WTC11 (cell line): ENCODE measurements at regions not wholly inside any gene's neighbourhood (a gene's known extent, or its start where the extent isn't known, plus 50 kb on each side); places are given as distances from the start of the nearest gene placed in this dataset.

ENCODE experiments used
- ATAC-seq: fragments of 200-7000 bp; cut with Tn5 transposase; 2 replicates; pipeline ENCODE4 v1.10.0; 2021; ENCODE audit warnings: mild to moderate bottlenecking, moderate library complexity
- CTCF ChIA-PET: fragments of 300-600 bp; sonication (Branson Sonifier 250); formaldehyde crosslinking; loops from one replicate; lab custom pipeline; 2021; ENCODE audit warnings: antibody characterized with exemption; lab: Charles Lee
- POLR2A ChIA-PET: fragments of 350-600 bp; sonication (Branson Sonifier 250); formaldehyde crosslinking; loops from one replicate; lab custom pipeline; 2021; ENCODE audit warnings: antibody characterized with exemption; lab: Charles Lee
- DNase-seq: peaks from one replicate; pipeline ENCODE4 v3.0.0; 2021; ENCODE audit warnings: low spot score
- H3K27ac Mint-ChIP-seq: 2 replicates; pipeline ENCODE4 v1.8.0; 2021; ENCODE audit warnings: mixed read lengths
- H3K27me3 Mint-ChIP-seq: 2 replicates; pipeline ENCODE4 v1.8.0; 2021; ENCODE audit warnings: low read depth, mild to moderate bottlenecking, moderate library complexity, mixed read lengths
- H3K36me3 Mint-ChIP-seq: 2 replicates; pipeline ENCODE4 v1.8.0; 2021; ENCODE audit warnings: mixed read lengths
- H3K4me1 Mint-ChIP-seq: 2 replicates; pipeline ENCODE4 v1.8.0; 2022; ENCODE audit warnings: mixed read lengths
- H3K4me3 Mint-ChIP-seq: 2 replicates; pipeline ENCODE4 v1.8.0; 2021; ENCODE audit warnings: mild to moderate bottlenecking, moderate library complexity, mixed read lengths
- H3K9me3 Mint-ChIP-seq: 2 replicates; pipeline ENCODE4 v1.8.0; 2021; ENCODE audit warnings: mixed read lengths
- ATF1 ChIP-seq: sonication (generic); formaldehyde crosslinking; IDR thresholded peaks from 2 replicates; pipeline ENCODE4 v1.8.1; 2023; ENCODE audit warnings: mild to moderate bottlenecking, moderate library complexity, missing genetic modification reagents
- CBFB ChIP-seq: sonication (generic); formaldehyde crosslinking; IDR thresholded peaks from 2 replicates; pipeline ENCODE4 v1.8.1; 2022; ENCODE audit warnings: mild to moderate bottlenecking, low read depth, missing genetic modification reagents
- CTCF ChIP-seq: fragments of 200-600 bp; IDR thresholded peaks from 2 replicates; pipeline ENCODE4 v1.8.0; 2022; ENCODE audit warnings: antibody characterized with exemption
- E2F1 ChIP-seq: sonication (generic); formaldehyde crosslinking; IDR thresholded peaks from 2 replicates; pipeline ENCODE4 v1.8.0; 2022; ENCODE audit warnings: mild to moderate bottlenecking, missing genetic modification reagents
- ELF4 ChIP-seq: sonication (generic); formaldehyde crosslinking; IDR thresholded peaks from 2 replicates; pipeline ENCODE4 v1.8.1; 2022; ENCODE audit warnings: low read depth, mild to moderate bottlenecking, moderate library complexity, missing genetic modification reagents
- FOXP1 ChIP-seq: sonication (generic); formaldehyde crosslinking; IDR thresholded peaks from 2 replicates; pipeline ENCODE4 v1.8.0; 2022; ENCODE audit warnings: missing genetic modification reagents, mild to moderate bottlenecking, moderate library complexity, borderline replicate concordance
- HMGA2 ChIP-seq: fragments of 250-450 bp; sonication (Bioruptor Pico); IDR thresholded peaks from 2 replicates; pipeline ENCODE4 v1.4.0; 2021; ENCODE audit warnings: mild to moderate bottlenecking, moderate library complexity
- JAZF1 ChIP-seq: fragments of 250-450 bp; sonication (Bioruptor Pico); IDR thresholded peaks from 2 replicates; pipeline ENCODE4 v1.9.0; 2021; ENCODE audit warnings: moderate library complexity, mild to moderate bottlenecking, inconsistent platforms
- NFATC4 ChIP-seq: fragments of 250-450 bp; sonication (Bioruptor Pico); IDR thresholded peaks from 2 replicates; pipeline ENCODE4 v1.9.0; 2021; ENCODE audit warnings: mild to moderate bottlenecking
- NFYB ChIP-seq: sonication (generic); formaldehyde crosslinking; conservative IDR thresholded peaks from 2 replicates; pipeline ENCODE4 v1.8.0; 2022; ENCODE audit warnings: low read depth, missing genetic modification reagents
- RELA ChIP-seq: sonication (generic); formaldehyde crosslinking; IDR thresholded peaks from 2 replicates; pipeline ENCODE4 v1.8.1; 2022; ENCODE audit warnings: missing genetic modification reagents, mild to moderate bottlenecking, borderline replicate concordance
- SMAD4 ChIP-seq: sonication (generic); formaldehyde crosslinking; IDR thresholded peaks from 2 replicates; pipeline ENCODE4 v1.8.0; 2022; ENCODE audit warnings: mild to moderate bottlenecking, missing genetic modification reagents
- ZNF232 ChIP-seq: sonication (generic); formaldehyde crosslinking; IDR thresholded peaks from 2 replicates; pipeline ENCODE4 v1.8.0; 2022; ENCODE audit warnings: mild to moderate bottlenecking, missing genetic modification reagents
- TF ChIP-seq, protein P1 (sequence below): fragments of 250-450 bp; sonication (Bioruptor Pico); IDR thresholded peaks from 2 replicates; pipeline ENCODE4 v1.9.0; 2021; ENCODE audit warnings: moderate library complexity, mild to moderate bottlenecking, inconsistent platforms, borderline replicate concordance
- TF ChIP-seq, protein P2 (sequence below): sonication (generic); formaldehyde crosslinking; IDR thresholded peaks from 2 replicates; pipeline ENCODE4 v1.8.1; 2022; ENCODE audit warnings: mild to moderate bottlenecking, moderate library complexity, missing genetic modification reagents
- TF ChIP-seq, protein P3 (sequence below): sonication (generic); formaldehyde crosslinking; IDR thresholded peaks from 2 replicates; pipeline ENCODE4 v1.8.1; 2023; ENCODE audit warnings: mild to moderate bottlenecking, missing genetic modification reagents
- TF ChIP-seq, protein P4 (sequence below): sonication (generic); formaldehyde crosslinking; IDR thresholded peaks from 2 replicates; pipeline ENCODE4 v1.8.0; 2023; ENCODE audit warnings: mild to moderate bottlenecking, missing genetic modification reagents
- TF ChIP-seq, protein P5 (sequence below): sonication (generic); formaldehyde crosslinking; conservative IDR thresholded peaks from 2 replicates; pipeline ENCODE4 v1.8.1; 2022; ENCODE audit warnings: mild to moderate bottlenecking, missing genetic modification reagents
- TF ChIP-seq, protein P6 (sequence below): sonication (generic); formaldehyde crosslinking; IDR thresholded peaks from 2 replicates; pipeline ENCODE4 v1.8.0; 2023; ENCODE audit warnings: missing genetic modification reagents
- TF ChIP-seq, protein P7 (sequence below): fragments of 250-450 bp; sonication (Bioruptor Pico); IDR thresholded peaks from 2 replicates; pipeline ENCODE4 v1.9.0; 2021; ENCODE audit warnings: mild to moderate bottlenecking, borderline replicate concordance

GRCh38 chr10:78785066-78785465 is 283.7 kb upstream of the ZMIZ1 start:
- TF ChIP-seq CTCF (no peak), NFYB (CRISPR knock-in tag) (no peak), E2F1 (CRISPR knock-in tag) (no peak), JAZF1 (CRISPR knock-in tag) (no peak), ELF4 (CRISPR knock-in tag) (no peak), CBFB (CRISPR knock-in tag) (no peak), ZNF232 (CRISPR knock-in tag) (no peak), HMGA2 (CRISPR knock-in tag) (no peak), SMAD4 (CRISPR knock-in tag) (no peak), ATF1 (CRISPR knock-in tag) (no peak)
- TF ChIP-seq, protein P1, sequence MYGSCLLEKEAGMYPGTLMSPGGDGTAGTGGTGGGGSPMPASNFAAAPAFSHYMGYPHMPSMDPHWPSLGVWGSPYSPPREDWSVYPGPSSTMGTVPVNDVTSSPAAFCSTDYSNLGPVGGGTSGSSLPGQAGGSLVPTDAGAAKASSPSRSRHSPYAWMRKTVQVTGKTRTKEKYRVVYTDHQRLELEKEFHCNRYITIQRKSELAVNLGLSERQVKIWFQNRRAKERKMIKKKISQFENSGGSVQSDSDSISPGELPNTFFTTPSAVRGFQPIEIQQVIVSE (CRISPR knock-in tag): no peak
- TF ChIP-seq, protein P2, sequence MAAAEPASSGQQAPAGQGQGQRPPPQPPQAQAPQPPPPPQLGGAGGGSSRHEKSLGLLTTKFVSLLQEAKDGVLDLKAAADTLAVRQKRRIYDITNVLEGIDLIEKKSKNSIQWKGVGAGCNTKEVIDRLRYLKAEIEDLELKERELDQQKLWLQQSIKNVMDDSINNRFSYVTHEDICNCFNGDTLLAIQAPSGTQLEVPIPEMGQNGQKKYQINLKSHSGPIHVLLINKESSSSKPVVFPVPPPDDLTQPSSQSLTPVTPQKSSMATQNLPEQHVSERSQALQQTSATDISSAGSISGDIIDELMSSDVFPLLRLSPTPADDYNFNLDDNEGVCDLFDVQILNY: no peak
- TF ChIP-seq, protein P3, sequence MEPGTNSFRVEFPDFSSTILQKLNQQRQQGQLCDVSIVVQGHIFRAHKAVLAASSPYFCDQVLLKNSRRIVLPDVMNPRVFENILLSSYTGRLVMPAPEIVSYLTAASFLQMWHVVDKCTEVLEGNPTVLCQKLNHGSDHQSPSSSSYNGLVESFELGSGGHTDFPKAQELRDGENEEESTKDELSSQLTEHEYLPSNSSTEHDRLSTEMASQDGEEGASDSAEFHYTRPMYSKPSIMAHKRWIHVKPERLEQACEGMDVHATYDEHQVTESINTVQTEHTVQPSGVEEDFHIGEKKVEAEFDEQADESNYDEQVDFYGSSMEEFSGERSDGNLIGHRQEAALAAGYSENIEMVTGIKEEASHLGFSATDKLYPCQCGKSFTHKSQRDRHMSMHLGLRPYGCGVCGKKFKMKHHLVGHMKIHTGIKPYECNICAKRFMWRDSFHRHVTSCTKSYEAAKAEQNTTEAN: no peak
- TF ChIP-seq, protein P4, sequence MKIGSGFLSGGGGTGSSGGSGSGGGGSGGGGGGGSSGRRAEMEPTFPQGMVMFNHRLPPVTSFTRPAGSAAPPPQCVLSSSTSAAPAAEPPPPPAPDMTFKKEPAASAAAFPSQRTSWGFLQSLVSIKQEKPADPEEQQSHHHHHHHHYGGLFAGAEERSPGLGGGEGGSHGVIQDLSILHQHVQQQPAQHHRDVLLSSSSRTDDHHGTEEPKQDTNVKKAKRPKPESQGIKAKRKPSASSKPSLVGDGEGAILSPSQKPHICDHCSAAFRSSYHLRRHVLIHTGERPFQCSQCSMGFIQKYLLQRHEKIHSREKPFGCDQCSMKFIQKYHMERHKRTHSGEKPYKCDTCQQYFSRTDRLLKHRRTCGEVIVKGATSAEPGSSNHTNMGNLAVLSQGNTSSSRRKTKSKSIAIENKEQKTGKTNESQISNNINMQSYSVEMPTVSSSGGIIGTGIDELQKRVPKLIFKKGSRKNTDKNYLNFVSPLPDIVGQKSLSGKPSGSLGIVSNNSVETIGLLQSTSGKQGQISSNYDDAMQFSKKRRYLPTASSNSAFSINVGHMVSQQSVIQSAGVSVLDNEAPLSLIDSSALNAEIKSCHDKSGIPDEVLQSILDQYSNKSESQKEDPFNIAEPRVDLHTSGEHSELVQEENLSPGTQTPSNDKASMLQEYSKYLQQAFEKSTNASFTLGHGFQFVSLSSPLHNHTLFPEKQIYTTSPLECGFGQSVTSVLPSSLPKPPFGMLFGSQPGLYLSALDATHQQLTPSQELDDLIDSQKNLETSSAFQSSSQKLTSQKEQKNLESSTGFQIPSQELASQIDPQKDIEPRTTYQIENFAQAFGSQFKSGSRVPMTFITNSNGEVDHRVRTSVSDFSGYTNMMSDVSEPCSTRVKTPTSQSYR (CRISPR knock-in tag): no peak
- TF ChIP-seq, protein P5, sequence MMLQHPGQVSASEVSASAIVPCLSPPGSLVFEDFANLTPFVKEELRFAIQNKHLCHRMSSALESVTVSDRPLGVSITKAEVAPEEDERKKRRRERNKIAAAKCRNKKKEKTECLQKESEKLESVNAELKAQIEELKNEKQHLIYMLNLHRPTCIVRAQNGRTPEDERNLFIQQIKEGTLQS: no peak
- peaks cover 22% of the 10 kb centered on the region for H3K9me3 Mint-ChIP-seq
- no peak overlapping the region for H3K27ac Mint-ChIP-seq
- ATAC-seq (no peak), DNase-seq (no peak)
- peaks cover 6% of the 10 kb centered on the region for H3K36me3 Mint-ChIP-seq
- H3K4me1 Mint-ChIP-seq: no peaks in the 10 kb centered on the region
- POLR2A ChIA-PET: no interaction called here
- CTCF ChIA-PET: interaction anchor here (1.1 kb wide), 1 partner anchor 267 kb away, joined by 4 read pairs; no protein-coding TSS in a partner anchor
- H3K27me3 Mint-ChIP-seq: peaks cover 5% of the 10 kb centered on the region
- no peak overlapping the region for H3K4me3 Mint-ChIP-seq

DNA sequence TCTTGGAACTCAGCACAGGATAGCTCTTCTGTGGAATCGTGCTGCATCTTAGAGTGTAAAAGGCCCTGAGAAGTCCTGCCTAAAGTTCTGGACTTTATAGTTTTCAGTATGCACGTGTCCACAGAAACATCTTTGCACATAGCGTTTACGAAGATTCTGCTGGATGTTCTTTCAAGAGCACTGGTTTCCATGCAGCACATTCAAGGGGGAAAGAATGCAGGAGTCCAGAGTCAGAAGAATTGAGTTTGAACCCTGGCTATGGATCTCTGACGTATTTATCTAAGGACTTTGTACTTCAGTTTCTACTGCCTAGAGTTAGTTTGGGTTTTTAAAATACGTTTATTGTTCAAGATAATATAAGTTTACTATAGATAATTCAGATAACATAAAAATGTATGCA is 282.8 kb upstream of the ZMIZ1 start:
- peaks cover 22% of the 10 kb centered on the region for H3K9me3 Mint-ChIP-seq
- ChIA-PET CTCF (interaction anchor here (1.1 kb wide), 1 partner anchor 266 kb away, joined by 4 read pairs; no protein-coding TSS in a partner anchor), POLR2A (no interaction called here)
- H3K27ac Mint-ChIP-seq: no peak overlapping the region
- peaks cover 6% of the 10 kb centered on the region for H3K36me3 Mint-ChIP-seq
- ATAC-seq: no peak
- peaks cover 5% of the 10 kb centered on the region for H3K27me3 Mint-ChIP-seq
- H3K4me3 Mint-ChIP-seq: no peak overlapping the region
- H3K4me1 Mint-ChIP-seq: no peaks in the 10 kb centered on the region
- DNase-seq: no peak
- TF ChIP-seq, protein P6, sequence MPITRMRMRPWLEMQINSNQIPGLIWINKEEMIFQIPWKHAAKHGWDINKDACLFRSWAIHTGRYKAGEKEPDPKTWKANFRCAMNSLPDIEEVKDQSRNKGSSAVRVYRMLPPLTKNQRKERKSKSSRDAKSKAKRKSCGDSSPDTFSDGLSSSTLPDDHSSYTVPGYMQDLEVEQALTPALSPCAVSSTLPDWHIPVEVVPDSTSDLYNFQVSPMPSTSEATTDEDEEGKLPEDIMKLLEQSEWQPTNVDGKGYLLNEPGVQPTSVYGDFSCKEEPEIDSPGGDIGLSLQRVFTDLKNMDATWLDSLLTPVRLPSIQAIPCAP (CRISPR knock-in tag): no peak
- TF ChIP-seq FOXP1 (CRISPR knock-in tag): no peak
- TF ChIP-seq RELA: no peak
- no peak for TF ChIP-seq NFATC4 (CRISPR knock-in tag)
- TF ChIP-seq, protein P1 (CRISPR knock-in tag): no peak
- TF ChIP-seq NFYB (CRISPR knock-in tag): no peak
- TF ChIP-seq ZNF232 (CRISPR knock-in tag): no peak
- TF ChIP-seq, protein P7, sequence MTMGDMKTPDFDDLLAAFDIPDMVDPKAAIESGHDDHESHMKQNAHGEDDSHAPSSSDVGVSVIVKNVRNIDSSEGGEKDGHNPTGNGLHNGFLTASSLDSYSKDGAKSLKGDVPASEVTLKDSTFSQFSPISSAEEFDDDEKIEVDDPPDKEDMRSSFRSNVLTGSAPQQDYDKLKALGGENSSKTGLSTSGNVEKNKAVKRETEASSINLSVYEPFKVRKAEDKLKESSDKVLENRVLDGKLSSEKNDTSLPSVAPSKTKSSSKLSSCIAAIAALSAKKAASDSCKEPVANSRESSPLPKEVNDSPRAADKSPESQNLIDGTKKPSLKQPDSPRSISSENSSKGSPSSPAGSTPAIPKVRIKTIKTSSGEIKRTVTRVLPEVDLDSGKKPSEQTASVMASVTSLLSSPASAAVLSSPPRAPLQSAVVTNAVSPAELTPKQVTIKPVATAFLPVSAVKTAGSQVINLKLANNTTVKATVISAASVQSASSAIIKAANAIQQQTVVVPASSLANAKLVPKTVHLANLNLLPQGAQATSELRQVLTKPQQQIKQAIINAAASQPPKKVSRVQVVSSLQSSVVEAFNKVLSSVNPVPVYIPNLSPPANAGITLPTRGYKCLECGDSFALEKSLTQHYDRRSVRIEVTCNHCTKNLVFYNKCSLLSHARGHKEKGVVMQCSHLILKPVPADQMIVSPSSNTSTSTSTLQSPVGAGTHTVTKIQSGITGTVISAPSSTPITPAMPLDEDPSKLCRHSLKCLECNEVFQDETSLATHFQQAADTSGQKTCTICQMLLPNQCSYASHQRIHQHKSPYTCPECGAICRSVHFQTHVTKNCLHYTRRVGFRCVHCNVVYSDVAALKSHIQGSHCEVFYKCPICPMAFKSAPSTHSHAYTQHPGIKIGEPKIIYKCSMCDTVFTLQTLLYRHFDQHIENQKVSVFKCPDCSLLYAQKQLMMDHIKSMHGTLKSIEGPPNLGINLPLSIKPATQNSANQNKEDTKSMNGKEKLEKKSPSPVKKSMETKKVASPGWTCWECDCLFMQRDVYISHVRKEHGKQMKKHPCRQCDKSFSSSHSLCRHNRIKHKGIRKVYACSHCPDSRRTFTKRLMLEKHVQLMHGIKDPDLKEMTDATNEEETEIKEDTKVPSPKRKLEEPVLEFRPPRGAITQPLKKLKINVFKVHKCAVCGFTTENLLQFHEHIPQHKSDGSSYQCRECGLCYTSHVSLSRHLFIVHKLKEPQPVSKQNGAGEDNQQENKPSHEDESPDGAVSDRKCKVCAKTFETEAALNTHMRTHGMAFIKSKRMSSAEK (CRISPR knock-in tag): no peak
